DMS153 treated with DMSO at 0.1 percent for 48 hours (cell line): ENCODE measurements at regions not wholly inside any gene's neighbourhood (a gene's known extent, or its start where the extent isn't known, plus 50 kb on each side); places are given as distances from the start of the nearest gene placed in this dataset.
A peak's percentile ranks its signal among the peaks of the same experiment; 100 is the strongest.

Experiments
- DNase-seq: peaks from one replicate; lab custom pipeline; 2025; ENCODE audit not compliant: unreplicated experiment; lab: John Stamatoyannopoulos, UW

DNA sequence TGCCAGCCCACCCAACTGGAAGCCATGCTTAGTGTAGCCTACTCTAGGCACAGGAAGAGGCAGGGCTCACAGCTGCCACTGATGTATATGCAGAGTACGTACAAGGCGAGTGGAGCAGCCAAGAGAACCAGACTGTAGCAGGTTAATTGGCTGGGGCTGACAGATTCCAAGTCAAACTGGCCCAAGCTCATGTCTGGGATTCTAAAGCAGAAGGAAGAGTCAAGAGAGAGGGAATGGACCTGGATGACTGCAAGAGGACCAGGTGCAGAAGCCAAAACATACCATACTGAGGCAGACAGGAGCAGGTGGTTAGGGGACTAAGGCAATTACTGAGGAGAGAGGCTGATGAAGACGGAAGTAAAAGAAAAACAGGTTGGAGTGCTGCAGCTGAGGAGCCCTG lies 51.3 kb upstream of the LRRN2 start:
- DNase-seq, result no peak

DNA sequence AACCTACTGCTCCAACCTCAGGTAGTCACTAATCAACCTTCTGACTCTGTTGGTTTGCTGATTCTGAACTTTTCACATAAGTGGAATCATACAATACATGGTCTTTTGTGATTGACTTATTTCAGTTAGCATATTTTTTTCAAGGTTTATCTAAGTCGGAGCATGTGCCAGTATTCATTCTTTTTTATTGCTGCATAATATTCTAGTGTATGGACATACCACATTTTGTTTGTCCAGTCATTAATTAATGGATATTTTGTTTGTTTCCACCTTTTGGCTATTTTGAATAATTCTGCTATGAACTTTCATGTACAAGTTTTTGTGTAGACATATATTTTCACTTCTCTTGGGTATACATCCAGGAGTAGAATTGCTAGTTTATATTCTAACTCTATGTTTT lies 53.0 kb upstream of the LRRN2 start:
- no peak for DNase-seq

DNA sequence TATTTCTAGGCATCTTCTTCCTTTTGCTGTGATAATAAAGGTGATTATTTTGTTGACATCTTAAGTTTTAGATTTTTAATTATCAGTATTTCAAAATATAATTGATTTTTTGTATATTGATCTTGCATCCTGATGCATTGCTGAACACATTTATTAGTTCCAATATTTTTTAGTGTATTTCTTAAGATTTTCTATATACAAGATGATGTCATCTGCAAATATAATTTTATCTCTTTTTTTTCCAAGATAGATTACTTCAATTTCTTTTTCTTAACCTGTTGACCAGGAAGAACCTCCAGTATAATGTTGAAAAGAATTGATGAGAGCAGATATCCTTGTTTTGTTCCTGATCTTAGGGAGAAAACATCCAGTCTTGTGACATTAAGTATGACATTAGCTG lies 54.8 kb upstream of the LRRN2 start:
- no peak for DNase-seq

DNA sequence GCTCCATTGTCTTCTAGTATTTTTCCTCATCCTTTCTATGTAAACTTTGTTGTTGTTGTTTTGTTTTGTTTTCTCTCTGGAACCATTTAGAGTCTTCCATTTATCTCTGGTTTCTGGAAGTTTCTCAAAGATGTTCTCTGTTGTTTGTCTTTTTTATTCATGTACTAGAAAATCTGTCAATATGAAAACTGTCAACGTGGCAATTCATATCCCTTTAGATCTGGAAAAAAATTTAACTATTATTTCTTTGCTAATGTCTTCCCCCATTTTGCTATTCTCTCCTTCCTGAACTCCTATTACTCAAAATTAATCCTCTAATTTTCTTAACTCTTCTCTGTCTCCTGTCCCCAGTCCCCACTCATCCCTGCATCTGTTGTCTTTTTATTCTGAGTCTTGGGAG lies 55.9 kb upstream of the LRRN2 start:
- DNase-seq, result no peak

DNA sequence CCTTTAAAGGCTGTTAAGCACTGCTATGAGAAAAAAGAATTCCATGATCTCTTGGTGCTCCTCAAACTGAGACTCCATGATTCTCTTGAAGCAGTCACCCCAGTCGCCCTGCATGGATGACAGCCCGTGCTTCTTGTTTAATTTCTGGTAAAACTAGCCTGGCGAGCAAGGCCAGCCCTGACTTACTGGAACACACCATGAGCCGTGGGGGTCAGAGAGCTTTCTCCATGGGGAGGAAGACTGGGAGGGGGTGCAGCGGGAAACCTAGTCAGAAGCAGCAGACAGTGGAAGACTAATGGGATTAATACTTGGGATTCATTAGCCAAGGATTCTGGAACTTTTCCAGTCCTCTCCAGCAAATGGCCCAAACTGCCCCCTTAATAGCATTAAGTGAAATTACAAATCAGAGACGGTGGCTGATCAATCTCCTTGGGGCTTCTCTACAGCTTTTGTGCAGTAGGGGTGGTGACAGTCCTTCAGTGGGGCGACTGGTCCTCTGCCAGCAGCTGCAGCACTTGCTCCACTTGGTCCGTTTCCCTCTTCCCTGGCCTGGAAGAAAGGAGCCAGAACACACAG lies 57.2 kb upstream of the LRRN2 start:
- DNase-seq, result no peak

DNA sequence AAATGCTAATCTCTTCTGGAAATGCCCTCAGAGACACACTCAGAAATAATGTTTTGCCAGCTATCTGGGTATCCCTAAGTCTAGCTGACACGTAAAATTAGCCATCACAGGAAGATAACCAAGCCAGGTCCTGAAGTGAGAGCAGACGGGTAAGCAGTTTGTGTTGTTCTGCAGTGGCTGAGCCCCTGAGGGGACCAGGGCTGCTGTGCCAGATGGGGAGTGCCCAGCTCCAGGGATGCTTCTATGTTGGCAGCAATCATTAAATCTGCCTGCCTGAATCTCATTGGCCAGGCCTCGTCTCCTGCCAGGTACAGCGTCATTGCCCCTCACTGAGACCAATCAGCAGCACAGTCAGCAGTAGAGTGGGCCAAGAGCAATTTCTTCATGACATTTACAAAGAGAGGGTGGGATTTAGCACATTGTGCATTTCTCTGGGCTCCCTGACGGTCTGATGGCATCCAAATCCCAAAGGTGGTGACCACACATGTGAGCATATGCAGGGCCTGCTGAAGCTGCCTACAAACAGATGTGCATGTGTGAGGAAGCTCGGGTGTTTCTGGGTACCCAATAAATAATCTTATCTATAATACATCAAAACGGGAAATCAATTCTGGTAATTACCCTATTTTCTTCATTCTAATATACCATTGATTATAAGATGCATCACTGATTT lies 58.7 kb upstream of the LRRN2 start:
- no peak for DNase-seq

DNA sequence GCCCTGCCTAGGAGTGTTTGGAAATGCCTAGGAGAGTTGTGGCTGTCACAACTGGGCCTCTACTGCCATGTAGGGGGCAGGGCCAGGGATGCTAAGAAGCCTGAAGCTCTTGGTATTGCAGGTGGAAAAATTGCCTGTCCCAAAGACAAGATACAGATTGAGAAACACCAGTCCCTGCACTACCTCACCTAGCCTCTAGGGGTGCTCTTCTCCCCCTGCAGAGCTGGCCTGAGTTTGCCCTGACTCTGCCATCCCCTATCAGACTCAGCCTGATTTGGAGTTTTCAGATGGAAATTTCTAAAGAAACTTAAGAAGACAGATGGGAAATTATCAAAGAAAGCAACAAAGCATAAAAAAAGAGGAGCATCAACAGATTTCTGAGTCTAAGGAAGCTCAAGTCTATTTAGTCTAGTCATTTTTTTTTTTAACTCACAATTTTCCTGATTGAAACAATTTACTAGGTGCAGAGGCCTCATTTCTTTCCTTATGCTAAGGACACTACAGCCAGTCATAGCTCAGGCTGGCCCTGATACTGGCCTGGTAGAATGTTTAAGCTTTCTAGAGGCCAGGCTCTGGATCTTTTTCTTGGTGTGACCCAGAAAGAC lies 61.4 kb upstream of the LRRN2 start:
- peak; percentile 60 for DNase-seq

DNA sequence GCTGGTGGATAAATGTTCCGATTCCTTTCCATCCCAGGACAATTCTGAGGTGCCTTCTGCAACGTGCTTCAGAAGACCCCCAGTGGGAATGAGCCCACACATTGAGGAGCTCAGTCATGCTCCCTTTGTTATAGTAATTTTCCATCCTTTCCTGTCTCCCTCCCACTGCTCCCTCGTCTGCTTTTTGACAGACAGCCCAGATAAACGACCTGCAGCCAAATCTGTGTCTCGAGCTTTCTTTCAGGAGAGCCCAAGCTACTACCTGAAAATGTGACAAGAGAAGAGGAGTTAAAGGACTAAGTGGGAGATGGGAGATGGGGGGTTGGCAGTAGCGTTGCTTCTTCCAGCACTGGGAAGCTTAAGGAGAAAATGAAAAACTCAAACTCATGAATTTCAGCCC lies 65.9 kb upstream of the LRRN2 start:
- DNase-seq, result no peak

DNA sequence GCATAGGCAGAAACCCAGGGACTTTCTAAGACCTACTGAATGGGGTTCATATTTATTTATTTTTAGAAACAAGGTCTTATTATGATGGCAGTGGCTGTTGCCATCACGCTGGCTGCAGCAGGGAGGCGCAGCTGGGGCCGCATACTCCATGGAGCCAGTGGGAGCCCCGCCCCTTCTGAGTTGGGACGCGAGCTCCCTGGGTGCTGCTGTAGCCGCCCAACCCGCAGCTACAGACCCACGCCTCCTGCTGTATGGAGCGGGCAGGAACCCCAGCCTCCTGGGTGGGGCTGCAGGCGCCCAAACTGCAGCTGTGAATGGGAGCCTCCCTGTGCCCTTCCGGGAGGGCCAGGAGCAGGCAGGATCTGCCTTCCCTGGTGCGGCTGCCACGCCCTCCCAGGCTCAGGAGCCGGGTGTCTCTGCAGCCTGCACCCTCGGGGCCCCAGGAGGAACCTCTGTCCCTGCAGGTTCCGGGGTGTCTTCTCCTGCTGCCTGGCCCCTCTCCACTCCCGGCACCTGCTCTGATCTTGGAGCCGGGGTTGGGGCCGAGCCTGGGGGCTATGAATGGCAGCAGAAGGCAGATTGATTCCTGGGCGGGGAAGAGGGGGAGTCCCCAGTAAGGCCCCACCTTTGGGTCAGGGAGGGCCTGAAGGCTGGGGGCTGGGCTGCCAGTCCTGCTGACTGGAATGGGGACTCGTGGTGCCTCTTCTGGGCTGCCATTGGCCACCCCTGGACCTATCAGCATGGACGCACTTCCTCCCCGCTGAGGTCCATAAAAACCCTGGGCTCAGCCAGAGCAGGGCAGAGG lies 66.5 kb upstream of the LRRN2 start:
- DNase-seq, result no peak

DNA sequence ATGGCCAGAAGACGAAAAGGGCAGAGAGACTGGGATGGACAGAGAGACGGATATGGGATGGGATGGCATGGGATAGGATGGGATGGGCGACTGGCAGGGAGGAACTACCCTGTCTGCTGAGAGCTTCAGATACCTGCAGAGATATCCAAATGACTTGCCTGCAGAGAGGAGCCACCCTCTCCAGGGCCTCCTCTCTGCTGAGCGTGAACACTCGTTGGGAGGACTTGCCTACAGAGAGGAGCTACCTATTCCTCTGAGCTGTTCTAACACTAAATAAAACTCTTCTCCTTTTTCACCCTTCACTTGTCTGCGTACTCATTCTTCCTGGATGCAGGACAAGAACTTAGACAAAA lies 67.1 kb upstream of the LRRN2 start:
- no peak for DNase-seq

DNA sequence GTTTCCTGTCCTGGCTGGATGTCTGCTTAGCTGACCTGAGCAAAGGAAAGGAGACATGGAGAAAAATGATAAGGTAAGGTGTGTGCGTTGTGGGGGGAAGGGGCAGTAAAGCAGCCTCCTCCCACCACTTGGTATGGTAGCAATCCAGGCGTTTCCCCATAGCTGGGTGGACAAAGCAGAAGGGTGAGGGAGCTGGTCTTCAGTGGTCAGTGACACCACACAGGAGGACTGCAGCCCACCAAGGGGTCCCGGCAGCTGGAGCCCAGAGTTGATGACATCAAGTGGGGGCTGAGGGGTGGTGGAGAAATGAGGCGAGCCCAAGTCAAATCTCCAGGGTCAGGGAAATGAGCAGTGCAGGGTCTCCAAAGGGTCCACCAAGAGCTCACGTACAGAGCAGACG lies 69.3 kb upstream of the LRRN2 start:
- DNase-seq, result no peak

DNA sequence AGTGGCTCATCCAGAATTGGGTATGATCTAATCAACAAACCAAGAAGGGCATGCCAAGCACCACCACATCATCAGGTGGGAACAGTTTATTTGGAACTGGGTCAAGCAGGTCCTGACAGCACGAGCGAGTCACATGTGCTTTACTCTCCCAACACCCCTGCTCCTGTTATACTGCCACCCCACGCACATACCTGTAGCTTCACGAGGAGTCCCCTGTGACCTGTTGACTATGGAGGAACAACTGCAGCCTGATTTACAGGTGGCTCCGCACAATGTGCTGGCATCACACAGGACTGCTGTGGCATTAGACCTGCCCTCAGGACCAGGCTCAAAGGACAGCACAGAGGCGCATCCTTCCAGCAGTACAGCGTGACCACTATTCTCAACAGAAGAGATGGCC lies 70.8 kb upstream of the LRRN2 start:
- no peak for DNase-seq

DNA sequence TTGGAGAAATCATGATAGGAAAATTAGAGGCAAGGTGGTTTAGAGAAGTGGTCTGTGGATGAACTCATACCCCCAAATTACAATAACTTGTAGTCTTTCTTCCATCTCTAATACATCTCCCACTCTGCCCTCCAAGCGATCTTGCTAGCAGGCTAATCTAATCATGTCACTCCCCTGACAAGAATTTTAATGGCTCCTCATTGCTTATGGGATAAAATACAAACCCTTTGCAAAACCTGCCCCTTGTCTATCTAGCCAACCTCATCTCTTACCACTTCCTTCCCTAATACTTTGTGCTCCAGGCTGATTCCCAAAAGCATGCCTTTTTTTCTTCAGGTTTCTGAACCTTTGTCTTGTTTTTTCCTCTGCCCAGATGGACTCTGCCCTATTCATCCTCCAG lies 71.3 kb upstream of the LRRN2 start:
- DNase-seq, result no peak

DNA sequence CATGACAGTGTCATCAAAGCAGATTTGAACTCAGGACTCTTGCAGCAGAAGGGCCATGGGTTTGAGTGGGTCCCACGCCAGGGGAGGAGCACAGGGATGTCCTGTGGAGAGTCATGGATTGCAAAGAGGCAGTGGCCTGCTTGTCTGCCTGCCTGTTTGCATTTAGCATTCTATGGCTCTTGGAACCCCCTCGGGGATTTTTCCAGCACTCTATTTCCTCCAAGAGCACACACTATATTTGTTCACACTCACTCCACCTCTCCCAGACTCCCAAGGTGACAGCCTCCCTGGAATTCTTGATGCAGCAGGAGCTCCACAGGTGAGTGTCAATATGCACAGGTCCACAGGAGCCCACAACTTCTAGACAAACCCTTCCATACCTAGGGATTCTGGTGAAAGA lies 73.1 kb upstream of the LRRN2 start:
- DNase-seq, result no peak

DNA sequence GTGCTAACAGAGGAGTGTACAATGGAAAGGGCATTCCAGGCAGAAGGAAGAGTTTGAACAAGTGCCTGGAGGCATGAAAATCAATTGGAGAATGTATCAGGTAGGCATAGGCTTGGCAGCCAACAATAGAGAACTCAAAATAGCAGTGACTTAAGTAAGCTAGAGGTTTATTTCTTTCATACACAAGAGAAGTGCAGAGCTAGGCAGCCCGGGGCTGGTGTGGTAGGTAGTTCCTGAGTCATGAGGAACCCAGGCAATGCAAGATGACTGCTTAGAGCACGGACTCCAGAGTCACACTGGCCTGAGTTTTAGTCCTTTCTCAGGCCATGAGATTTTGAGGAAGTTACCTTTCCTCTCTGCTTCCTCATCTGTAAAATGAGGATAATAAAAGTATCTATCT lies 74.8 kb upstream of the LRRN2 start:
- no peak for DNase-seq

DNA sequence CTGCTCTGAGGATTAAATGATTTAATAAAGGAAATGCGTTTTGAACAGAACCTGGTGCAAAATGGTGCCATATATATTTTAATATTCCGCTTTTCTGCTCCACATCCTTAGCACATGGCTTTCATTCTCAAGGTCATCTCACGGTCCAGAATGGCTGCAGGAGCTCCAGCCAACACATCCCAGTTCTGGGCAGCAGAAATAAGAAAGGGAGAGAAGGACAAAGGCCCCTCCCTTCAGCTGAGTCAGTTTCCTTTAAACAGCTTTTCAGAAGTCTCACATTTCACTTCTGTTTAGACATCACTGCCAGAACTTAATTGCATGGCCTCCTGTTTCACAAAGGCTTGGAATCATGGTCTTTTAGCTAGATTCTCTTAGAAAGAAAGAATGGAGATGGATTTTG lies 75.2 kb upstream of the LRRN2 start:
- no peak for DNase-seq

DNA sequence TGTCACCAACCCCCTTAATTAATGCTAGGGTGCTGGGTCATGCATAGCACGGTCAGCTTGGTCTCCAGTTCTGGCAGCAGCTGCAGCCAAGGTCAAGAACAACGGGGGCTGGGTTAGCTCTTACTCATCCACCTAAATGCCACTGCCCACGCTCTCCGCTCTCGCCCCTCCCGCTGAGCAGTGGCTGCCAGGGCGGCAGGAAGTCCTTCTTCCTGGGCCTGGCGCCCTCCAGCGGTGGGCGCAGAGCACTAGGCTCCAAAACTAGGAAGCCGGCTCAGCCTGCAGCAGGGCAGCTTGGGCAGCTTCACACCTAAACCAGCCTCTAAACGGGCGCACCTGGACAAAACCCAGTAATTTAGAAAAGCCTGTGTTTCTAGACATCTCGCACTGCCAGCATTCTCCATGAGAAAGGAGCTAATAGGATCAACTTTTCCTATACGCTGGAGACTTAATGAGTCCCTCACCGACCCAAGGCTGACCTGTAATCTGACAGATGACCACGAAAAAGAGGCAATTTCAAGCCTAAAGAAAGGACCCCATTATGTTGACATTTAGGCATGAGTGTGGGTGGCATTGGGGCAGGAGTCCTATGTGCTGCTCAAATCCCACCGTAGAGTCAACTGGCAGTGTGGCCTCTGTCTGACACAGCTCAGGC lies 78.4 kb upstream of the LRRN2 start:
- DNase-seq, result peak; percentile 76

DNA sequence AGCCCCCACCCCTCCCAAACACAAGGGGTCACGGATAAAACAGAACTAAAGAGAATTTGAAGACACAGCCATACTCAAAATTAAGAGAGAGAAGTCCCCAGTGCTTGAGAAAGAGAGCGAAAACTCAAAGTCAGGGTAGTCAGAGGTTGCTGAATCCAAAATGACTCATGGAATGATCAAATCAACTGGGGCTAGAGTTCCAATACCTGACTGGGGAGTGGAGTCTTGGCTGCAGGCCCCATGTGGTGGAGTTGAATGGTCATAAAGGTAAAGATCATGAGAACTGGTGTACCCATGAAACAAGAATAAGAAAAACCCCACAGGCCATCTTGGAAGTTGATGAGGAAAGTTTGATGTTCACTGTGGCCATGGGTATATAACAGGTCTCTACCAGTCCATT lies 84.5 kb upstream of the LRRN2 start:
- DNase-seq, result no peak

DNA sequence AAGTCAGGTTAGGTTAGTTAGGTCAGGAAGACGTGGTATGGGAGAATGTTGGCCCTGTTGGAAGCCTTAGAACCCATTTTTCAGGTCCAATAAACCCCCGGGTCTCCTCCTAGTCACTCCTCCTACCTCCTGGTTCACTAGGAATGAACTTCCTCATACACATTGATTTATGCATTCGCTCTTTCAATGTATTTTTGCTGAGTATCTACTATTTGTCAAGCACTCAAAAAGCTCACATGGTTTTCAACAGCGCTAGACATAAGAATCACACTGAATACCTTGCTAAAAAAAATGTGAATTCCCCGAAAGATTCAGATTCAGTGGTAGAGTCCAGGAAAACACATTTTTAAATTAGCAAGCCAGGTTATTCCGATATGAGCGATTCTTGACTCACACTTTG lies 85.8 kb upstream of the LRRN2 start:
- no peak for DNase-seq

DNA sequence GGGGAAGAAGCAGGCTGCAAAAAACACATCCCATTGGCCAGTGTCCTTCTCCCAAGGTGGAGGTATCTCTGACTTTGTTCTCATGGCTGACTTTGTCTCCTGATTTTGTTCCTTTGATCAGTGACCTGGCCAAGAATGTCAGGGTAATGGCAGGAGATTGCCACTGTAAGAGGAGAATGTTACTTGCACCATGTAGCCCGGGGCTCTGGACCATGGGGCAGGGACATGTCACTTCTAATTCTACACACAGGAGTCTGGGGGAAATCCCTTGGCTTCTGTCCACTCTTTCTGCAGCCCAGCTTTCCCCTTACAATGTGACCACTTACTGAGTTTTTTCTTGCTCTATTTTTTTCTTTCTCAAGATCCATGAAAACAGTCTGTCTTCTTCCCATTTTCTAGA lies 87.7 kb upstream of the LRRN2 start:
- DNase-seq, result no peak

DNA sequence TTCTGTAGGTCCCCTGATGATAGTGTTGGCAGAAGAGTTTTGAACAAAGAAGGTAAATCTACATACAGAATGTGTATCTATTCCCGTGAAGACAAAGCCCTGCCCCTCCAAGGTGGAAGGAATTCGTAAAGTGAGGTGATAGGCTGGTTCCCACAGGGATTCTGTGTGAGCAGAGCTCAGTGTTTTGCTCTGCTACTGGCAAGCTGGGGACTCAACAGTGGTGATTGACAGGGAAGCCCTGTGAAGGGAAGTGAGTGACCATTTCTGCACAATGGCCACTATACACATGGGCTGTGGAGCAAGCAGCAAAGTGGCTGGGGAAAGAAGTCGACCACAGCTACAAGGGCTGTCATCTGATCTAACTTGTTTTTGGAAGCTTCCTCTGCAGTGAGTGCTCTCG lies 90.0 kb upstream of the LRRN2 start:
- no peak for DNase-seq

DNA sequence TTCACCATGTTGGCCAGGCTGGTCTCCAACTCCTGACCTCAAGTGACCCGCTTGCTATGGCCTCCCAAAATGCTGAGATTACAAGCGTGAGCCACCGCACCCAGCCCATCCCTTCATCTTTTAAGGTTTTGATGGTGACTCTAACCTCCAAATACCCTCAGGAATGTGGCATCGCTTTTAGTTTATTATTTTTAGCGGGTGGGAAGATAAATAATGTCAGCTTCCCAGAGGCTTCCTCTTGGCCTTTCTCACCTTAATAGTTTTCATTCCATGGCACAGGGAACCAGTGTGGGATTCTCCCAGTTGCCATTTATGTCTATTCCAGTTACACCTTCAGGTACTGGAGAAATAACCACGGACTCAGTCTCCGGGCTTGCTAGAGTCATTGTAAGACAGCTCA lies 92.1 kb upstream of the LRRN2 start:
- no peak for DNase-seq
